Ishikawa (cell line): ENCODE measurements at regions not wholly inside any gene's neighbourhood (a gene's known extent, or its start where the extent isn't known, plus 50 kb on each side); places are given as distances from the start of the nearest gene placed in this dataset.

ENCODE experiments used
- CEBPB ChIP-seq: IDR thresholded peaks from 2 replicates; pipeline ENCODE4 v1.6.1; 2012
- CREB1 ChIP-seq: IDR thresholded peaks from 2 replicates; pipeline ENCODE4 v1.6.1; 2012; ENCODE audit warnings: low read depth
- EGR1 ChIP-seq: IDR thresholded peaks from 2 replicates; pipeline ENCODE4 v1.6.1; 2012
- EP300 ChIP-seq: IDR thresholded peaks from 2 replicates; pipeline ENCODE4 v1.6.1; 2012; ENCODE audit warnings: borderline replicate concordance
- FOXM1 ChIP-seq: IDR thresholded peaks from 2 replicates; pipeline ENCODE4 v1.6.1; 2012; ENCODE audit warnings: low read depth, borderline replicate concordance
- NFIC ChIP-seq: IDR thresholded peaks from 2 replicates; pipeline ENCODE4 v1.6.1; 2012
- RAD21 ChIP-seq: IDR thresholded peaks from 2 replicates; pipeline ENCODE4 v1.6.1; 2012; ENCODE audit warnings: low read depth
- TAF1 ChIP-seq: IDR thresholded peaks from 2 replicates; pipeline ENCODE4 v1.6.1; 2012; ENCODE audit warnings: low read depth, mild to moderate bottlenecking
- TCF12 ChIP-seq: IDR thresholded peaks from 2 replicates; pipeline ENCODE4 v1.6.1; 2012; ENCODE audit warnings: low read depth
- TEAD4 ChIP-seq: IDR thresholded peaks from 2 replicates; pipeline ENCODE4 v1.6.1; 2012
- YY1 ChIP-seq: IDR thresholded peaks from 2 replicates; pipeline ENCODE4 v1.6.1; 2012; ENCODE audit warnings: low read depth
- TF ChIP-seq, protein P1 (sequence below): IDR thresholded peaks from 2 replicates; pipeline ENCODE4 v1.6.1; 2012; ENCODE audit warnings: low read depth, mild to moderate bottlenecking
- TF ChIP-seq, protein P2 (sequence below): IDR thresholded peaks from 2 replicates; pipeline ENCODE4 v1.6.1; 2012
- TF ChIP-seq, protein P3 (sequence below): IDR thresholded peaks from 2 replicates; pipeline ENCODE4 v1.6.1; 2012

DNA sequence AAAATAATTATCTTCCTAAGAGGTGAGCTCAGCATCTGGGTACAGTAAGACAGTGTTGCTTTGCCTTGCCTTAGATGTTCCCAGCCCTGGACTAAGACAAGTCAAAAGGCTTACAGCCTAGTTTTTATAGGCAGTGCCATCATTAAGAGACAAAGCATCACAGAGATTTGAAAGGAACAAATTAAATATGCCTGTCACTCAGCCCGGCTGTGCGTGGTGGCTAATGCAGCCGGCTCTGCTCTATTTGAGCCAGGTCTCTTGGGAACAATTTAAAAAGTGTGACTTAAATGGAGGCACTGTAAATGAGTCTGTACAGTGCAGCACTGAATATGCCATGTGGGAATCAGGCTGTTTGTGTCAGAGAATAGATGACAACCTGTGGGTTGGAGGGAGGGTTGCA, 1687.4 kb upstream of the FLRT2 start:
- TF ChIP-seq, protein P1, sequence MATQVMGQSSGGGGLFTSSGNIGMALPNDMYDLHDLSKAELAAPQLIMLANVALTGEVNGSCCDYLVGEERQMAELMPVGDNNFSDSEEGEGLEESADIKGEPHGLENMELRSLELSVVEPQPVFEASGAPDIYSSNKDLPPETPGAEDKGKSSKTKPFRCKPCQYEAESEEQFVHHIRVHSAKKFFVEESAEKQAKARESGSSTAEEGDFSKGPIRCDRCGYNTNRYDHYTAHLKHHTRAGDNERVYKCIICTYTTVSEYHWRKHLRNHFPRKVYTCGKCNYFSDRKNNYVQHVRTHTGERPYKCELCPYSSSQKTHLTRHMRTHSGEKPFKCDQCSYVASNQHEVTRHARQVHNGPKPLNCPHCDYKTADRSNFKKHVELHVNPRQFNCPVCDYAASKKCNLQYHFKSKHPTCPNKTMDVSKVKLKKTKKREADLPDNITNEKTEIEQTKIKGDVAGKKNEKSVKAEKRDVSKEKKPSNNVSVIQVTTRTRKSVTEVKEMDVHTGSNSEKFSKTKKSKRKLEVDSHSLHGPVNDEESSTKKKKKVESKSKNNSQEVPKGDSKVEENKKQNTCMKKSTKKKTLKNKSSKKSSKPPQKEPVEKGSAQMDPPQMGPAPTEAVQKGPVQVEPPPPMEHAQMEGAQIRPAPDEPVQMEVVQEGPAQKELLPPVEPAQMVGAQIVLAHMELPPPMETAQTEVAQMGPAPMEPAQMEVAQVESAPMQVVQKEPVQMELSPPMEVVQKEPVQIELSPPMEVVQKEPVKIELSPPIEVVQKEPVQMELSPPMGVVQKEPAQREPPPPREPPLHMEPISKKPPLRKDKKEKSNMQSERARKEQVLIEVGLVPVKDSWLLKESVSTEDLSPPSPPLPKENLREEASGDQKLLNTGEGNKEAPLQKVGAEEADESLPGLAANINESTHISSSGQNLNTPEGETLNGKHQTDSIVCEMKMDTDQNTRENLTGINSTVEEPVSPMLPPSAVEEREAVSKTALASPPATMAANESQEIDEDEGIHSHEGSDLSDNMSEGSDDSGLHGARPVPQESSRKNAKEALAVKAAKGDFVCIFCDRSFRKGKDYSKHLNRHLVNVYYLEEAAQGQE = no peak
- no peak for TF ChIP-seq TEAD4
- no peak for TF ChIP-seq TCF12
- no peak for TF ChIP-seq YY1
- no peak for TF ChIP-seq CEBPB
- no peak for TF ChIP-seq TAF1
- no peak for TF ChIP-seq FOXM1
- TF ChIP-seq EP300 = no peak
- no peak for TF ChIP-seq NFIC
- TF ChIP-seq, protein P2, sequence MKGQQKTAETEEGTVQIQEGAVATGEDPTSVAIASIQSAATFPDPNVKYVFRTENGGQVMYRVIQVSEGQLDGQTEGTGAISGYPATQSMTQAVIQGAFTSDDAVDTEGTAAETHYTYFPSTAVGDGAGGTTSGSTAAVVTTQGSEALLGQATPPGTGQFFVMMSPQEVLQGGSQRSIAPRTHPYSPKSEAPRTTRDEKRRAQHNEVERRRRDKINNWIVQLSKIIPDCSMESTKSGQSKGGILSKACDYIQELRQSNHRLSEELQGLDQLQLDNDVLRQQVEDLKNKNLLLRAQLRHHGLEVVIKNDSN = no peak
- no peak for TF ChIP-seq RAD21
- TF ChIP-seq, protein P3, sequence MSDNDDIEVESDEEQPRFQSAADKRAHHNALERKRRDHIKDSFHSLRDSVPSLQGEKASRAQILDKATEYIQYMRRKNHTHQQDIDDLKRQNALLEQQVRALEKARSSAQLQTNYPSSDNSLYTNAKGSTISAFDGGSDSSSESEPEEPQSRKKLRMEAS = no peak
- no peak for TF ChIP-seq CREB1
- no peak for TF ChIP-seq EGR1
